Medulla oblongata (tissue), 1 donor: ENCODE measurements at regions not wholly inside any gene's neighbourhood (a gene's known extent, or its start where the extent isn't known, plus 50 kb on each side); places are given as distances from the start of the nearest gene placed in this dataset.
"Not testable (repeated sequence)": the region's sequence is repeated elsewhere in the genome, so short reads cannot be mapped to it uniquely, and the experiment has no call there.

ENCODE experiments used
- DNase-seq: peaks from one replicate; pipeline ENCODE4 v3.0.0-alpha.2; 2015; ENCODE audit errors: extremely low spot score

GRCh38 chr9:134530724-134531123 lies 110.9 kb upstream of the COL5A1 start:
- no peak for DNase-seq

GRCh38 chr9:134531220-134531970 lies 110.2 kb upstream of the COL5A1 start:
- DNase-seq, result no peak

GRCh38 chr9:134532084-134532483 lies 109.5 kb upstream of the COL5A1 start:
- no peak for DNase-seq

- not testable (repeated sequence) for DNase-seq
These were observed 108.9 kb upstream of the COL5A1 start for GRCh38 chr9:134532661-134533060.

DNA sequence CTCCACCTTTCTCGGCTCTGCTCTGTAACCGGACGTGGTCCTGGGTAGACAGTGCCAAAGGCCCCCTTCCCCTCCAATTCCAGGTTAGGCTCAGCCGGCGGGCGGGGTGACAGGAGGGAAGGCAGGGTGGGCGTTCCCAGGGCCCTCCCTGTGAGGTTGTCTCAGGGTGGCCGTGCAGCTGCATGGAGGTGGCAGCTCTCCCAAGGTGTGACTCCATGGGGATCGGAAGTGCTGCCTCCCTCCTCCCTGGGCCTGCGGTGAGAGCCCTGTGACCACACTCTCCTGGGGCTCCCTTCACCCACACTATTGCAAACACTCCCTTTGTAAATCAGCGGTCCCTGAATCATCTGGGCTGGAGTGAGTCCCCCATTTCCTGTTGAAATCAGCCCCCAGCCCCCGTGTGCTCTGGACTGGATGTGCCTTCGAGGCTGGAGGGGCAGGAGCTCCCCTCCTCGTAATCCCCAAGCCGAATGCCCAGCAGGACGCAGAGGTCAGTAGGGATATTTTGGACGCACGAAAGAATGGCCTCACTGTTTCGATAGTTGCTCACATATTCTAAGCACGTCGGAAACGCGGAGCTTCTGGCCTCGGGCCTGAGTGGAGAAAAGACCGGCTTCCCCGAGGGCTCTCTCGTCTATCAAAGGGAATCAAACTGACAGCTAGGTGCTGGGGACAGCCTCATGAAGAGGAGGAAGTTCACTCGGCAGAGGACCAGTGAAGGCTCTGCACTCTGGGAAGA lies 107.6 kb upstream of the COL5A1 start:
- peak; percentile 68 for DNase-seq

GRCh38 chr9:134534661-134535080 lies 106.9 kb upstream of the COL5A1 start:
- no peak for DNase-seq

GRCh38 chr9:134535171-134535570 lies 106.4 kb upstream of the COL5A1 start:
- DNase-seq, result no peak

DNA sequence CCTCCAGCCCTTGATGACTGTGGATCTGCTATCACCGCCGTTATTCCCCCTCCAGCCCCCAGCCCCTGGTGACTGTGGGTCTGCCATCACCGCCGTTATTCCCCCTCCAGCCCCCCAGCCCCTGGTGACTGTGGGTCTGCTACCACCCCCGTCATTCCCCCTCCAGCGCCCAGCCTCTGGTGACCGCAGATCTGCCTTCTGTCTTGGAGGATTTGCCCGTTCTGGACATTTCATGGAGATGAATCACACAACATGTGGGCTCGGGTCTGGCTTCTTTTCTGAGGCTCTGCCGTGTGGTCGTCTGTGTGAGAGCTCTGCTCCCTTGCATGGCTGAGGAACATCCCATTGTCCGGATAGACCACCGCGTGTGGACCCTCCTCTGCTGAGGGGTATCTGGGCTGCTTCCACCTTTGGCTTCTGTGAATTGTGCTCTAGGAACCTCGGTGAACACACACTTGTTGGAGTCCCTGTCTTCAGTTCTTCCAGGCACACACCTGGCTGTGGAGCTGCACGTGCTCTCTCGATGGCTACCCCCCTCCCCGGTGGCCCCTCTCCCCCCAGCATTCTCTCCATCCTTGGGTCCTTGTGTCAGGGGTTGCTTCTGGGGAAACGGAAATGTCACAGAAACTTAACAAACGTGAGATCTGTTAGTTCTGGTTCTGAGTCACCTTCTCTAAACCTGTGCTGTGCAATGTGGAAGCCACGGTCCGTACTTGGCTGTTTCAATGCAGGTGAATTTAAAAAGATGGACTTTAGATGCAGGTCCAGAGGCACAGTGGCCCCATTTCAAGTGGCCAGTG lies 105.3 kb upstream of the COL5A1 start:
- no peak for DNase-seq

- DNase-seq, result no peak
These were observed 104.7 kb upstream of the COL5A1 start for GRCh38 chr9:134536931-134537330.

DNA sequence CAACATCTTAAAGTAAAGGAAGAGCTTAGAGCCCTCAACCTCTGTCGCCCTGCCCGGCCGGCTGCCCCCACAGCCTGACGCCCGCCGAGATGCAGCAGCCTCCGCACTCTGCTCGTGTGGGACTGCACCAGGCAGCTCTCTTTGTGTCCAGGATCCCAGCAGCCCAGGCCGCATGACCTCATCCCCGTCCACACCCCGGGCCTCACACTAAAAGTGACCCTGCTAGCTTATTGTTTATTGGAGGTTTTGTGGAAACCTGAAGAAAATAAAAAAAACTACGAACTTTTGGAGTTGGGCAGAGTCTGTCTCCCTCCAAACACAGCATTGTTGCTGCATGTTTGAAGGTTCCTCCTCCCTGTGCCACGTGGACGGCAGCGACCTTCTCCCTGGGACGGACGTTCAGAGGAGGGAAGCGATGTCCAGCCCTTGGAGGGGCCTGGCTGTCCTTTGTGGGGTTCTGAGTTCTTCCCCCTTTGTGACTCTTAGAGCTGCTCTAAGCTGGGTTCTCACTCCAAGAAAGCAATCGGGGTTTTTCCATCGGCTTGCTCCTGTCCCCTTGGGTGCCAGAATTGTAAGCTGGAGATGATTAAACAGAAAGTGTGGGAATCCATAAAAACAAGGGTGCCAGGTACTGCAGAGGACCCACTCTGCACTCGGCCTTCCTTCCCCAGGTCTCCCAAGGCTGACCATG lies 103.5 kb upstream of the COL5A1 start:
- DNase-seq, result no peak

- no peak for DNase-seq
These were observed 102.6 kb upstream of the COL5A1 start for GRCh38 chr9:134538856-134539566.

DNA sequence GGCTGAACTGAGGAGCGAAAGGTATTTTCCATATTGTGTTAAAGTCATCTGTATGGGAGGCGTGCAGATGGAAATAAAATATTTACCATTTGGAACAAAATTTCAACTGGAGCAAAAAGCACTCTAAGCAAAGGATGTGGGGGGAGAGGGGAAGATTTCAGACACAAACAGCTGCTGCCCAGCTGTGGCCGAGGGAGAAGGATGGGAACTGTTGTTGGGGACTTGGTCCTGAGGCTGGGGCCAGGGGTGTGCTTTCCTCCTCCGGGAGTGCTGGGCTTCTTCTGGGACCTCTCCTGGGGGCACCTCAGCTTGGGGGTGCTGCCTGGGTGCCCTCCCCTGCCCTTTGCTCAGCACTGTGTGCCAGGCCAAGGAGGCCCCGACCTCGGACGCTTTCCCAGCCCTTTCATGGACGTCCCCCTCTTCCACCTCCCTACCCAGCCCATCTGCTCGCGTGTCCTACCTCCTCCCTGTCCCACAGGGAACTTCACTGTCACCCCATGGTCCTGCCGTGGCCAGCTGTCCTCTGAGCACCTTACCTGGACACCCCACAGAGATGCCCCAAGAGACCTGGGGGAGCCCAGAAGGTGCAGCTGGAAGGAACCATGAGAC lies 101.9 kb upstream of the COL5A1 start:
- DNase-seq, result no peak

GRCh38 chr9:134540276-134541096 lies 101.1 kb upstream of the COL5A1 start:
- DNase-seq, result no peak

GRCh38 chr9:134541097-134541747 lies 100.4 kb upstream of the COL5A1 start:
- no peak for DNase-seq

DNA sequence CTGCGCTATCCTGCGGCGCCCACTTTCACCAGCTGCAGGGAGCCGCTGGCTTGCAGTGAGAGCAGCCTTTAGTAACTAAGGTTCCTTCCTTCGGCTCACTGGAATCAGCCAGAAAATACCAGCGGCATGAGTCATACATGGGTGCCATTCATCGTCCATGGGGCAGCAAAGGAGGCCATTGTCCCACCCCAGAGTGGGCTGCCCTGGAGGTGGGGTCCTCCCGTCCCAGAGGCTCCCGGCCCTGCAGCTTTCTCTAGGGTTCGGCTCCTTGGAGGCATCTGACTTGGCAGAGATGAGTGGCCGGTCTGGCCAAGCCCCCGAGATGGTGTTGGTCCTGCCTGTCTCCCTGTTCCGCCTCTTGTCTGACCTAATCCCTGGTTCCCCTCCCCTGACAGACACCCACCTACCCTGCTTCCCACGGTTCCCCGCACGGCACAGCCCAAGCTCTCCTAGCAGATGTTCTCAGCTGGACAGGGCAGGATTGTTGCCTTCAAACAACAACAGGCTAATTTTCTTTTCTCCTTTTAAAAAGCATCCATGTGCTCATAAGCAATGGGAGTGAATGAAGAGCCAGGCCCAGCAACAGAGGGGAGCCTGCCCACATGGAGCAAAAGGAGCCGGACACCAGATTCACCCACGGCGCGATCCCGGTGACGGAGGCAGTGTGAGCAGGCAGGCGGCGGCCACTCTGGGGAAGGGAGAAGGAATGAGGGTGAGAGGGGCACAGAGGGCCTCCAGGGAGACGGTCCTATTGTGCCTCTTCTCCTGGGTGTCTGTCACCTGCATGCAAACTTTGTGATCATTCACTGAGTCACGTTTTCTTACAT lies 97.0 kb upstream of the COL5A1 start:
- DNase-seq, result peak; percentile 36

DNA sequence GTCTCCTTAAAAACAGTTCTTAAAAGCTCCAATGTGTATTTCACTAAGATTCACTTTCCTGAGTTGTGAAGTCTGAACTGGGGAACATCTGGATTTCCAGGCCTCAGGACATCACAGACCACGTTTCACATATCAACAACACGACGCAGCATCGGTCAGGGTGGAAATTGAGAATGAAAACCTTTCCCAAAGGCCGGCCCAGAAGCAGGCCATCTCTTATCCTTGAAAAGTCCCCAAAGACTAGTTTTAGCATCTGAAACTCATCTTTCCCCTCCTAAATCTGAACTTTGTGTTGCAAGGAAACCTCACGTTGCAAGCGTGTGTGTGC lies 96.4 kb upstream of the COL5A1 start:
- no peak for DNase-seq

- peak; percentile 64 for DNase-seq
These were observed 95.9 kb upstream of the COL5A1 start for GRCh38 chr9:134545543-134546245.

GRCh38 chr9:134546246-134546731 lies 95.3 kb upstream of the COL5A1 start:
- DNase-seq, result peak; percentile 13
